Activated CD8-positive, alpha-beta T cell treated with anti-CD3 and anti-CD28 coated beads for 36 hours (primary cell): ENCODE measurements at regions not wholly inside any gene's neighbourhood (a gene's known extent, or its start where the extent isn't known, plus 50 kb on each side); places are given as distances from the start of the nearest gene placed in this dataset.
"Not testable (repeated sequence)": the region's sequence is repeated elsewhere in the genome, so short reads cannot be mapped to it uniquely, and the experiment has no call there.

ENCODE experiments used
- ATAC-seq: fragments of 200-7000 bp; cut with Tn5 transposase; one replicate; pipeline ENCODE4 v1.10.0; 2021; ENCODE audit warnings: mild to moderate bottlenecking, moderate library complexity
- CTCF ChIA-PET: fragments of 350-600 bp; sonication (Branson Sonifier 250); formaldehyde crosslinking; loops from one replicate; lab custom pipeline; 2021; ENCODE audit warnings: antibody characterized with exemption; lab: Charles Lee
- POLR2A ChIA-PET: fragments of 350-600 bp; sonication (Branson Sonifier 250); formaldehyde crosslinking; loops from one replicate; lab custom pipeline; 2021; ENCODE audit warnings: antibody characterized with exemption; lab: Charles Lee
- DNase-seq: peaks from one replicate; pipeline ENCODE4 v3.0.0-alpha.2; 2020
- H3K27ac Mint-ChIP-seq: one replicate; pipeline ENCODE4 v1.8.0; 2021; ENCODE audit warnings: mild to moderate bottlenecking, mixed read lengths
- H3K27me3 Mint-ChIP-seq: one replicate; pipeline ENCODE4 v1.8.0; 2021; ENCODE audit warnings: mixed read lengths
- H3K36me3 Mint-ChIP-seq: one replicate; pipeline ENCODE4 v1.8.0; 2021; ENCODE audit warnings: low read depth, mixed read lengths
- H3K4me1 Mint-ChIP-seq: one replicate; pipeline ENCODE4 v1.8.0; 2021; ENCODE audit warnings: low read depth, mixed read lengths
- H3K4me3 Mint-ChIP-seq: one replicate; pipeline ENCODE4 v1.8.0; 2021; ENCODE audit warnings: mild to moderate bottlenecking, moderate library complexity, mixed read lengths
- H3K9me3 Mint-ChIP-seq: one replicate; pipeline ENCODE4 v1.8.0; 2021; ENCODE audit warnings: mixed read lengths
- CTCF ChIP-seq: fragments of 200-600 bp; IDR thresholded peaks from one replicate; pipeline ENCODE4 v1.8.0; 2022; ENCODE audit warnings: antibody characterized with exemption, mild to moderate bottlenecking
- intact Hi-C: fragments of 100-400 bp; cut with micrococcal nuclease; formaldehyde crosslinking; loops from one replicate; pipeline ENCODE4 v1.10.0; 2022

GRCh38 chr1:30081379-30082102, 641.8 kb downstream of the MATN1 start:
- no peaks in the 10 kb centered on the region for H3K36me3 Mint-ChIP-seq
- CTCF ChIA-PET = interaction anchor here (0.9 kb wide), 1 partner anchor 151 kb away, joined by 3 read pairs; no protein-coding TSS in a partner anchor
- H3K27ac Mint-ChIP-seq = no peak overlapping the region
- peaks cover 23% of the 10 kb centered on the region for H3K27me3 Mint-ChIP-seq
- POLR2A ChIA-PET = no interaction called here
- no peak overlapping the region for H3K4me3 Mint-ChIP-seq
- intact Hi-C loops = loop anchor here (10.0 kb wide), 1 partner anchor 167 kb away; no protein-coding TSS in a partner anchor
- DNase-seq = no peak
- H3K9me3 Mint-ChIP-seq = no peaks in the 10 kb centered on the region
- H3K4me1 Mint-ChIP-seq = peaks cover 1% of the 10 kb centered on the region
- no peak for ATAC-seq
- TF ChIP-seq CTCF = no peak

GRCh38 chr1:30075916-30076315, 647.5 kb downstream of the MATN1 start:
- H3K27ac Mint-ChIP-seq, H3K4me1 Mint-ChIP-seq, H3K27me3 Mint-ChIP-seq, POLR2A ChIA-PET, H3K36me3 Mint-ChIP-seq, H3K9me3 Mint-ChIP-seq, DNase-seq, H3K4me3 Mint-ChIP-seq, CTCF ChIA-PET, intact Hi-C loops, ATAC-seq: not testable (repeated sequence)

- Mint-ChIP-seq H3K27me3 (peaks cover 6% of the 10 kb centered on the region), H3K4me1 (no peaks in the 10 kb centered on the region), H3K4me3 (no peak overlapping the region), H3K36me3 (no peaks in the 10 kb centered on the region), H3K9me3 (no peaks in the 10 kb centered on the region), H3K27ac (no peak overlapping the region)
- DNase-seq (no peak), ATAC-seq (no peak)
- intact Hi-C loops = no loop called here
- CTCF ChIA-PET = no interaction called here
- POLR2A ChIA-PET = no interaction called here
- no peak for TF ChIP-seq CTCF
Observed at GRCh38 chr1:30068787-30069472, 654.5 kb downstream of the MATN1 start.

- no peak for DNase-seq
- TF ChIP-seq CTCF = no peak
- ChIA-PET CTCF (no interaction called here), POLR2A (no interaction called here)
- no peaks in the 10 kb centered on the region for H3K9me3 Mint-ChIP-seq
- no peaks in the 10 kb centered on the region for H3K4me1 Mint-ChIP-seq
- H3K27ac Mint-ChIP-seq = no peak overlapping the region
- no peak for ATAC-seq
- H3K4me3 Mint-ChIP-seq = no peak overlapping the region
- H3K36me3 Mint-ChIP-seq = no peaks in the 10 kb centered on the region
- peaks cover 3% of the 10 kb centered on the region for H3K27me3 Mint-ChIP-seq
- intact Hi-C loops = no loop called here
Observed at GRCh38 chr1:30064547-30064946, 658.8 kb downstream of the MATN1 start.

- ChIA-PET POLR2A (no interaction called here), CTCF (no interaction called here)
- intact Hi-C loops = no loop called here
- peaks cover 3% of the 10 kb centered on the region for H3K27me3 Mint-ChIP-seq
- no peak for ATAC-seq
- H3K4me1 Mint-ChIP-seq = no peaks in the 10 kb centered on the region
- no peaks in the 10 kb centered on the region for H3K36me3 Mint-ChIP-seq
- no peak overlapping the region for H3K4me3 Mint-ChIP-seq
- no peak overlapping the region for H3K27ac Mint-ChIP-seq
- TF ChIP-seq CTCF = no peak
- H3K9me3 Mint-ChIP-seq = no peaks in the 10 kb centered on the region
- no peak for DNase-seq
Observed at GRCh38 chr1:30063621-30064280, 659.6 kb downstream of the MATN1 start.
